SU-DHL-6 (cell line): ENCODE measurements at regions not wholly inside any gene's neighbourhood (a gene's known extent, or its start where the extent isn't known, plus 50 kb on each side); places are given as distances from the start of the nearest gene placed in this dataset.

ENCODE experiments used
- H2AFZ ChIP-seq: fragments of 200-600 bp; sonication (generic); 2 replicates; pipeline ENCODE4 v1.6.1; 2014; ENCODE audit warnings: low read depth, mild to moderate bottlenecking, moderate library complexity, mixed read lengths, antibody characterized with exemption, low read length; ENCODE audit not compliant: severe bottlenecking
- H3F3A ChIP-seq: fragments of 200-600 bp; shearing (Covaris generic); 2 replicates; pipeline ENCODE4 v1.6.0; 2016; ENCODE audit warnings: antibody characterized with exemption, mild to moderate bottlenecking; ENCODE audit not compliant: insufficient read depth
- H3K27ac ChIP-seq: fragments of 200-600 bp; sonication (generic); 2 replicates; pipeline ENCODE4 v1.5.1; 2016; ENCODE audit warnings: low read depth, mild to moderate bottlenecking, low read length, moderate library complexity, mixed read lengths
- H3K27me3 ChIP-seq: fragments of 200-600 bp; sonication (generic), shearing (Covaris generic); 2 replicates; pipeline ENCODE4 v1.6.0; 2014; ENCODE audit warnings: mild to moderate bottlenecking, low read length
- H3K36me3 ChIP-seq: fragments of 200-600 bp; sonication (generic); 2 replicates; pipeline ENCODE4 v1.6.1; 2014; ENCODE audit warnings: mild to moderate bottlenecking, low read length, mixed read lengths
- H3K4me2 ChIP-seq: fragments of 300-600, 200-600 bp; shearing (Covaris generic), sonication (generic); 2 replicates; pipeline ENCODE4 v1.6.0; 2014; ENCODE audit warnings: low read length, low read depth, mild to moderate bottlenecking; ENCODE audit not compliant: poor library complexity, severe bottlenecking
- H3K4me3 ChIP-seq: fragments of 200-600 bp; sonication (generic); 2 replicates; pipeline ENCODE4 v1.5.1; 2014; ENCODE audit warnings: antibody characterized with exemption, low read length, mild to moderate bottlenecking, mixed read lengths; ENCODE audit not compliant: insufficient read depth, poor library complexity, severe bottlenecking
- H3K79me2 ChIP-seq: fragments of 200-600 bp; sonication (generic); 2 replicates; pipeline ENCODE4 v1.6.1; 2014; ENCODE audit warnings: mild to moderate bottlenecking, low read length, moderate library complexity; ENCODE audit not compliant: insufficient read depth
- H3K9ac ChIP-seq: fragments of 200-600 bp; sonication (generic); 2 replicates; pipeline ENCODE4 v1.7.0; 2014; ENCODE audit warnings: mild to moderate bottlenecking, low read length
- H3K9me2 ChIP-seq: fragments of 200-600 bp; sonication (generic); replicated peaks from 2 replicates; pipeline ENCODE4 v1.6.1; 2014; ENCODE audit warnings: low read length; ENCODE audit not compliant: insufficient read depth
- H3K9me3 ChIP-seq: fragments of 200-600 bp; sonication (generic); 2 replicates; pipeline ENCODE4 v1.6.1; 2014; ENCODE audit warnings: low read length, mixed read lengths; ENCODE audit not compliant: insufficient read depth
- H4K20me1 ChIP-seq: fragments of 200-600 bp; sonication (generic); 2 replicates; pipeline ENCODE4 v1.6.1; 2014; ENCODE audit warnings: low read depth, mild to moderate bottlenecking, antibody characterized with exemption, low read length, moderate library complexity, mixed read lengths
- CTCF ChIP-seq: fragments of 200-600 bp; sonication (generic); IDR thresholded peaks from one replicate; pipeline ENCODE4 v1.5.1; 2017; ENCODE audit warnings: antibody characterized with exemption, mild to moderate bottlenecking, low read length, moderate library complexity; ENCODE audit not compliant: insufficient read depth, poor library complexity, severe bottlenecking
- EZH2phosphoT487 ChIP-seq: fragments of 200-600 bp; sonication (generic), shearing (Covaris generic); conservative IDR thresholded peaks from 2 replicates; pipeline ENCODE4 v1.6.1; 2018; ENCODE audit warnings: mild to moderate bottlenecking, antibody characterized with exemption, low read length, moderate library complexity, mixed read lengths

- Histone ChIP-seq H3F3A (peaks cover 40% of the 10 kb centered on the region), H4K20me1 (no peaks in the 10 kb centered on the region), H2AFZ (peak overlapping the region; percentile 29), H3K9me2 (no peaks in the 10 kb centered on the region), H3K4me3 (peak overlapping the region; percentile 28), H3K27ac (peak overlapping the region; percentile 94), H3K79me2 (no peaks in the 10 kb centered on the region), H3K9ac (peak overlapping the region; percentile 42), H3K4me2 (peak overlapping the region; percentile 88), H3K27me3 (no peaks in the 10 kb centered on the region), H3K9me3 (no peaks in the 10 kb centered on the region), H3K36me3 (no peaks in the 10 kb centered on the region)
- TF ChIP-seq CTCF (no peak), EZH2phosphoT487 (no peak)
These were observed 173.3 kb upstream of the ADO start for GRCh38 chr10:62631241-62631640.

GRCh38 chr10:62632071-62632809 lies 172.3 kb upstream of the ADO start:
- Histone ChIP-seq H3K36me3 (no peaks in the 10 kb centered on the region), H2AFZ (no peak overlapping the region), H4K20me1 (no peaks in the 10 kb centered on the region), H3F3A (peaks cover 44% of the 10 kb centered on the region), H3K4me3 (peak overlapping the region; percentile 38), H3K9ac (peak overlapping the region; percentile 42), H3K9me3 (no peaks in the 10 kb centered on the region), H3K27ac (peak overlapping the region; percentile 94), H3K9me2 (no peaks in the 10 kb centered on the region), H3K79me2 (no peaks in the 10 kb centered on the region), H3K27me3 (no peaks in the 10 kb centered on the region), H3K4me2 (peak overlapping the region; percentile 88)
- no peak for TF ChIP-seq CTCF
- no peak for TF ChIP-seq EZH2phosphoT487

GRCh38 chr10:62633976-62634375 lies 170.5 kb upstream of the ADO start:
- Histone ChIP-seq H3K4me2 (no peak overlapping the region), H3K27me3 (no peaks in the 10 kb centered on the region), H3K9me2 (no peaks in the 10 kb centered on the region), H3K36me3 (no peaks in the 10 kb centered on the region), H2AFZ (no peak overlapping the region), H3K9ac (no peak overlapping the region), H3K27ac (peak overlapping the region; percentile 90; the same call in 1 of the 2 replicates), H4K20me1 (no peaks in the 10 kb centered on the region), H3K9me3 (no peaks in the 10 kb centered on the region), H3F3A (peaks cover 37% of the 10 kb centered on the region), H3K79me2 (no peaks in the 10 kb centered on the region), H3K4me3 (no peak overlapping the region)
- no peak for TF ChIP-seq EZH2phosphoT487
- no peak for TF ChIP-seq CTCF
